NCI-H2171 treated with DMSO at 0.1 percent for 48 hours (cell line): ENCODE measurements at regions not wholly inside any gene's neighbourhood (a gene's known extent, or its start where the extent isn't known, plus 50 kb on each side); places are given as distances from the start of the nearest gene placed in this dataset.
A peak's percentile ranks its signal among the peaks of the same experiment; 100 is the strongest.

Experiments used
- DNase-seq: peaks from one replicate; lab custom pipeline; 2025; lab: John Stamatoyannopoulos, UW

DNA sequence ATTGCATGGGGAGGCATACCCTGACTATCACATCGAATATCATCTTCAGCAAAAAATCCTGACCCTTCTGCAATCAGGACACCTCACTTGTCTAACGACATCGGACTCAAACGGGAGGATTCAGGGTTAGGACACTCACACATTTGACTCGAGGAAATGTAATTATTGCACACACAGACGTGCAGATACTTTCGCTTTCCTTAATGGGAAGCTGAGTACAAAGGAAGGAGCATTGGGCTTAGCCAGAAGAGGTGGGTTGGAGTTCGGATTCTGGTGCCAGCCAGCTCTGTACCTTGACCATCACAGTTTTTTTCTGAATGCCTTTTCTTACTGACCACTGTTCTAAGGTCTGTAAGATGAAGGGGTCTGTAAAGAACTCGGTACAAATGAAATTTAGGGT, 260.4 kb downstream of the GALC start:
- no peak for DNase-seq

DNA sequence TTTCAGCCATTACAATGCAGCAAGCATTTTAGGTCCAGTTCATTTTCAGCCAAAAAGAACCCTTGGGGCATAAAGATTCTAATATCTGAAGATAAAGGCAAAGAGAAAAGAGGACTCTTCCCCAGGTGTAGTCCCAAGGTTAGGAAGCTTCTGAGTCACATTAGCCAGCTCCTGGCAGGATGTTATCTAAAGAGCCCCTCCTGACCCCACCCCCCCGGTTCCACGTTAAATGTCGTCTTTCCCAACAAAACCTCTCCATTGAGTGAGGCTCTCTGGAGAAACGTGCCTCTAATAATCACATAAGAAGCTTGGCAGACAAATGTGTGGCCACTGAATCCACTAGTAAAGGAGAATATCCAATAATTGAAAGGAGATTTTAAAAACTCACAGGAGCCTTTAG, 267.7 kb downstream of the GALC start:
- DNase-seq = no peak

DNA sequence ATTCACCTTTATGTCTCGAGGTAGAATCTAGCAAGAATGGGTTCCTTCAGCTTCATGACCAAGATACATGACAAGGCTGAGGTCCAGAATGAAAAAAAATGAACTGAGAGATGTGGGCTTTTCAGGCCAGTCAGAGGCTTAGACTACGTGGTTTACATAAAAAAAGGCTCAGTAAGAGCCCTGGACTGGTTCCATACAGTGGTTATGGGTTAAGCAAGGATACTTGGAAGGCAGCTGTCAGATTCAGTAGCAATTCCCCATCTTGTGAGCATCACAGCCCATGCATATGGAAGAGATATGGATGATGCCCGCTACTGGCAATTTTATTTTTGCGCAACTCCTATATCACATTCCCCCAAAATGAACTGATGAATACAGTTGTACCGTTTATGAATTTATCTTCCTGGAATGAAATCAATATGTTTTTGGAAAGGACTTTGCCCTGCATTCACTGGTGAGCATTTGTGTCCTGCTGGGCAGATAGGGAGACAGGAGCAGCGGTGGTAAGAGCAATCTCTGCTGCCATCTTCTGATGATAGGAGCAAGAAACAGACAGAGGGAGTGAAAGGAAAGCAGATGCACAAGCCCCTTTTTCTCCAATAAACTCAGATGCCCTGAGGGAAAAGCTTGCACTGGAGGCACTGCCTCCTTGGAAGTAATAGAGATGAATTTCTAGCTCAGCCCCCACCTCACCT, 280.4 kb downstream of the GALC start:
- peak; percentile 64 for DNase-seq

DNA sequence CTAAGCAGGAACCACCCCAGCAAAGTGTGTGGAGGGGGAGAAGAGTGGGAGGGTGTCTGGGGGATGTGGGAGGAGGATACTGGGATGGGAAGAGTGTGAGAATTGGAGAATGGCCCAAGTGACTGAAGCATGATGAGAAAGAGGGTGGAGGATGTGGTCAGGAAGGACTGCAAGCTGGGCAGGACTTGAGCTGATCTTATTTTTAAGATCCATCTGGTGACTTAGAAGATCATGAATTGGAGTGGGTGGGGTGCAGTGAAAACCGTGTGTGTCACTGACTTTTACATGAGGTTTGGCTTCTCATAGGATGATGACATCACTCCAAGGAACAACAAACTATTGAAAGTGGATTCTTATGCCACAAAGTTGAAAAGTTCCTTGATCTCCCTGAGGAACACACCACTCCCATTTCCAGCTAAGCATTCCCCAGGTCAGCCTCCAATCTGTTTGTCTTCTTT, 287.5 kb downstream of the GALC start:
- DNase-seq = no peak

DNA sequence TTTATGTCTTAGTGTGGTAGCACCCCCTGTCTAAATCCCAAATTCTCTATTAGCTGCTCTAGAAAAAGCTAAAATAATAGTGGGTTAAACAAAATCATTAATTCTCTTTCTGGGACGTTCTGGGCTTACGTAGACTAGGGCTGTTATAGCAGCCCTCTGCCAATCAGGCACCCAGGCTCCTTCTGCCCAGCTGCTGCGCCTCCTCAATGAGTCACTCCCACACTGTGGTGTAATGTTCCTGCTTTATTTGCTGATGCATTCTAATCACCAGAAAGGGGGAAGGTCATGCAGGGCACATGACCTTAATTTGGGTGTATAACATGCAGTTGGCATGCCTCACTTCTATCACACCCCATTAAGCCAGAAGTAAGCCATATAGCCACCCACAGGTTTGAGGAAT, 294.5 kb downstream of the GALC start:
- peak; percentile 47 for DNase-seq

DNA sequence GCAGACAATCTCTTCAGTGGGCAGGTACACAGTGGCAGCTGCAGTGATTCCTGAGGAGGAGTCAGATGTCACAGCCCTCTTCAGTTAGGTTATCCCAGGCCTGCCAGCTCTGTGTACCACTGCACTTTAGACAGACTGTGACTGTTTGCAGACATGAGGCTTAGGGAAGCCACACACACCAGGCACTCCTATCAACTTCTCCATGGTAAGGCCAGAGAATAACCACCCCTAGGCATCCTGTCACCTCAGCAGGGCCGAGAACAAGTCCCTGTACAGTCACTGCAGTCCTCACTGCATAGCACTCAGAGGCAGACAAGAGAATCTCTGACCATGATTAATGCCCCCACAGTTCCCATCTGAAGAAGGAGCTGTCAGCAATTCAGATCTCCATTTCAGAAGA, 296.5 kb downstream of the GALC start:
- peak; percentile 94 for DNase-seq

DNA sequence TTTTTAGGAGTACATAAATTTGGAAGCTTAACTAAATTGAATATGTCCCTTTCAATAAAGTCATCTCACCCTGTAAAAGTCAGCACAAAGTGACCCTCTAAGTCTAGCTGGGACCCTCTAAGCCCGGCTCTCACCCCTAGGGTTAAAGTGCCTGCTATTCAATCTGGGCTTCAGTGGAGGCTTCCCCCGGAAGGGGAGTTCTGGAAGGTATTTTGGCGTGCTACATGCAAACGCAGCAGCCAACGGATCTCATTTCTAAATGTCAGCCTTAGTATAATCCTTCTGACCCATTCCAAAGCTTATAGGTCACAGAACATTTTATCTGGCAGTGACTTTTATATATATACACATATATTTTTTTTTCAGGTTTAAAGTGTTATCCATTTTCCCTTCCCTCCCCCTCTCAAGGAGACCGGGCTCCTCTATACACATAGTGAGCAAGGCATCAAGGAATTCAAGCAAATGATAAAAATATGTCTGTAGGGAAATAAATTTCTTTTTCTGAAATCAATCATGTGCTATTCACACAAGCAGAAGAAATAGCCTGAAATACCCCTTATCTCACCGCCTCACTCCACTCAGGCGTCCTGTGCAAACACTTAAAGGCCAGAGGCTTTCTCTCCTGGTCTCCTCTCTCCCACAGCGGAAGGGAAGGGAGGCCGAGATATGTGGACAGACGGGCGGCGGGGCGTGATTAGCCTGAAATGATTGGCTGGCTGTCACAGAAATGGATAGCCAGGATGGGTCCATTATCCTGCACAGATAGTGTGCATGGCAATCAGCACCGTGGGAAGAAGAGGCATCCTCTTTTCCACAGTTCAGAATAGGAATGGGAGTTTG, 301.7 kb downstream of the GALC start:
- no peak for DNase-seq

DNA sequence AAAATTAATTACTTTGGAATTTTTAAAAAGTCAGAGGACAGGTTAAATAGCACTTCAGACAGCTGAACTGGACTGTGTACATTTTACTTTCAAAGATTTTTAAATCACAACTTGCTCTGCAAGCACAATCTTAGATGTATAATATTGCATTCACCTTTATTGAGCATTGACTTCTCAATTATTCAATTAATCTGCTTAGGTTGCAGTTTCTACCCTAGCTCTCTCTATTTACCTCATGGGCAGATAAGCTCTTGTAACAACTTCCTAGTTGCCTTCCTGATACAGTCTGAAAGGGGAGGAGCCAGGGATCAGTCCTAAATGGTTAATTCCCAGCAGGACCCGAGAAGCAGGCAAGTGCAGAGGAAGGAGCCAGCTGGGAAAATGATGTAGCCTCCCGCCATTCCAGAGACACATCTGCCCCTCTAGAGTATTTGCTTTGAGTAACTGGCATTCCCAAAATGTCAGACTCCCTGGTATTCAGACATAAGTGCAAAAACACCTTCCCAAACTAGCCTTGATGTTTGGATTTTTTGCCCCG, 302.8 kb downstream of the GALC start:
- peak; percentile 88 for DNase-seq

DNA sequence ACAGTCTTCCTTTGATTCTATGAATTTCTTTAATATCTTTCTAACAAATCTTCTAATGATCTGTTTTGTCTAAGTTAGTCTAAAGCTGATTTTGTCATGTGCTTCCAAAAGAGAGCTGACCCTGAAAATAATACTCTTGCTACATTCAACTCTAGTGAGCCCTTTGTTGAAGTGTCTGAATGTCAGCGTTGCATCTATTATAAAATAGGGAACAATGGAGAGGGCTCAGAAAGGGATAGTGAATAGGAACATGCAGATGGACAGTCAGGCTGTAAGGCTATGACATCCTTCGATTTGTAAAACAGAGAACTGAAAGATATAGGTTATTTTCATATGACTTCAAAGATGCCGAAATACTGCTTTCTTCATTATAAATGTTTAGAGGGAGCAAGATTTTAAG, 304.5 kb downstream of the GALC start:
- DNase-seq = no peak

DNA sequence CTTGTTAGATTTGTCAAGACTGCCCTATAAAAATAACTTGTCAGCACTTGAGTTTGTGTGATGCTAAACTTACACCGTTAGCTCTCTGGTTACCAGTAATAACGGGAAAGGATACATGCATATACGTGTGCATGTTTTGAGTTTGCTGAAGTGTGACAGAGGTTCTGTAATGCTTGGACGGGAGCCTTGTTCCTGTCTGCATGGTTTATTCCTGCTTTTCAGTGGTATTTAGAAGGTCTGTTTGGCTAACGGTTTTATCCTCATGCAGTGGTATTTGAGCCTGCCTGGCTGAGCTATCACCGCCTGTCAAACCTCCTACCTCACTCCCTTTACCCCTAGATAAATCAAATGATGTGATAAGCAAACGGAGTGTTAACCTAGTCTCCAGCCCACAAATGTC, 305.6 kb downstream of the GALC start:
- no peak for DNase-seq

DNA sequence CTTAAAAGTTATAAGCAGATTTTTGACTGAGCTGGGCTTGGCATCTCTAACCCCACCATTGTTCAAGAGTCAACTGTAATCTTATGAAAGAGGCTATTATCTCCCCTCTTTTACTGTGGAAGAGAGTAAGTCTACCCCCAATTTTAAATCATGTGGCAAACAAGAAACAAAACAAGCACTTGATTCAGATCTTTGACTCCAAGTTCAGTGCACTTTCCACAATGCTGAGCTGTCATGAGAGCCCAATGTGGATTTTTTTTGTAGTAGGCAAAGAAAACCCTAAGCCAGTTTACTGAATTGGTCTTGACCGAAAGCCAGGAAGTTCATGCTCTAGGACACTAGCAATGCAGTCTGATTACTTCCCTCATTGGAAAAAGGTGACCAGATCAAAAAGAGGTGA, 306.2 kb downstream of the GALC start:
- no peak for DNase-seq

DNA sequence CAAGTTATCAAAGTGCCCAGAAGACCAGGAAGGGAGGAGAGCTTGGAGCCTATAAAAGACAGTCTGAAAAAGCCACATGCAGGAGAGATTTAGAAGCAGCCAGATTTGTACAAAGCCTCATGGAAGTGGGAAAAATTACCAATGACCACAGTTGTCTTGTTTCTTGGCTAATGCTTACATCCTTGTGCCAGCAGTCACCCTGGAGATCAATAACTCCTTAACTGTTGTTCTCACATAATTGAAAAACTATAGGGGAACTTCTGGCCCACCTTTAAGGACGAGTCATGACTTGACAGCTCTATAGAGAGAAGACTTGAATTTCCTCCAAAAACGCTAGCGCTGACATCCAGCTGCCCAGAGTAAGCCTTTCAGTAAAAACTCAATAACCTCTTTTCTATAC, 313.1 kb downstream of the GALC start:
- no peak for DNase-seq

DNA sequence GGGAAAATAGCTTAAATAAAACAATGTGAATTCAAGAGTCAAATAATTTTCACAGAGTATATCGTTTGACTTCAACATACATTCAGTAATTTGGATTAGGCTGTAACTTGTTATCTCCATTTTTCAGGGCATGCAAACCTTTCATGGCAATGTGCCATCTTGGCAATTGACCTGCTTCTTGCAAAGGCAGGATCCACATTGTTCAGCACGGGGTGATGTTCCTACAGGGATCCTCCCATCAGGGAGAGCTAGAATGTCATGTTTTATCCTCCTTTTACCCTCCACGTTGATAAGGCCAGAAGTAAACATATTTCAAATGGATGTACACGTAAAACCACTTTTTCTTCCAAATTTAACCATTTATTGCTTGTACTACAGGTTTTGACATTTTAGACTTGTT, 314.4 kb downstream of the GALC start:
- DNase-seq = peak; percentile 7

DNA sequence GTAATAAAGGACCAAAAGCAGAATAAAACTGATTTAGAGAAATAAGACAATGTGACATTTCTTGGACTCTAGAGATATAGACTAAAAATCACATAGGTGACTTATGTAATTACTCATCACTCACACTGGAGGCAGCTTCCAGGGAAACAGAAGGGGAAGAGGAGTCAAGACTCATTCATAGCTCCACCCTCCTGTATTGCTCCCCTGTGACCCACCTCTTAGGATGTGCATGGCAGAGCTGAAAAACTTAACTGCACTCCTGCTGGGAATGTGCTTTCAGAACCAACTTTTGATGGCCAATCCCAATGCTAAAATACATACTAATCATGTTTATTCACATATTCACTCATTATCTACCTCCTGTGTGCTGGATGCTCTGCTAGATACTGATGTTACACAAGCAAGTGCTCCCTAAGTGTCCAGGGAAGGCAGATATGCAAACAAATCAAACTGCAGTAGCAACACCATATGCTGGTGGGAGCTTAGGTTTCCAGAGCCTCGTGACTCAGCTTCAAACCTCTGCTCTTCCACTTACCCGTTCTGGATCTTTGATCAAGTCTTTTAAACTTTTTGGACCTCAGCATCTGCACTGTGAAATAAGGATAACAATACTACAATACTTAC, 316.1 kb downstream of the GALC start:
- peak; percentile 85 for DNase-seq

DNA sequence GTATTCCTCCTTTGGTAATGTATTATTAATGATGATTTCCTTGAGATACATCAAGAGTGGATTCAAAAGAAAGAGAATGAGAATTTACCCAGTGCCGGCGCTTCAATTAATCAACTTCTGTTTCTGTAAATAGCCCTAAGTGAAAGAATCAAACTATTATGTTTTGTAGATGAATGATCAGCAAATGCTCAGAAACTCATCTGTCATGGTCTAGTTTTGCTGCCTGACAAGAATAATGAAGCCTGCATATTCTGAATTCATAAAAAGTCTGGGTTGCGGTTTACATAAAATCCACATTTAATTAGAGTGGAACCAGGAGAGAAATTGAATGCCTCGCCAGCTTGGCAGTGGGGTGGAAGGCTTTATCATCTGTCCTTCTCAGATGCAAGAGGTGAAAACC, 325.3 kb downstream of the GALC start:
- no peak for DNase-seq

DNA sequence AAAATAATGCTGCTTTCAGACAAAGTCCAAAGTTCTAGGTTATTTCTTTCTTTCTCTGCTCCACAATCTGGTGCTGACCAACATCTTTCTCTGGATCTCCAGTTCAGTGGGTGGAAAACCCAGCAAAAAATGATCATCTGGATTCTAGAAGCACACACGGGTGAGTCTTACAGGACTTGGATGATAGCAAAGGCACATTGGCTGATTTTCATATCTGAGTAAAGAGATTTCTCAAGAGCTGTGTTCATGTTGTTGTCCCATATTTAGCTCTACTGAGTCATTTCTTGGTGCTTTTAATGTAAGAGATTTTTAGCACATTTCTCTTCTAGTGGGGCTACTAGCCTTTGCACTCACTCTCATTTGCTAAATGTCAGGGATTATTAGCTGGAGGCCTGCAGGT, 336.7 kb downstream of the GALC start:
- DNase-seq = no peak

DNA sequence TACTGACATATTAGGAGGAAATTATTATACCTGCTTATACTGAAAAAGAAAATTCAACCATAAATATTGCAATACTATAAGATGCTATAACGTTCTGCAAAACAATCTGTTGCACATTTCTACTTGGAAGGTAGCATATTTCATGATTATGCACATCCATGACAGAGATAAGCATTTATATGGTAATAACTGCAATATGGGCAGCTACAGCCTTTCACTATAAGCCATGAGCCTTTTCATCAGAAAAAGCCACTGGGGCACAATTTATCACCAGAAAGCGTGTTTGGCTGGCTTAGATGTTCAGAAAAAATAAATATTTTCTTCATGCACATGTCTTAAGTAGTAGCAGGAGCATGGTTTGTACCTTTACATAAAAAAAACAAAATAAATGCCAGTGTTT, 340.7 kb downstream of the GALC start:
- DNase-seq = no peak

DNA sequence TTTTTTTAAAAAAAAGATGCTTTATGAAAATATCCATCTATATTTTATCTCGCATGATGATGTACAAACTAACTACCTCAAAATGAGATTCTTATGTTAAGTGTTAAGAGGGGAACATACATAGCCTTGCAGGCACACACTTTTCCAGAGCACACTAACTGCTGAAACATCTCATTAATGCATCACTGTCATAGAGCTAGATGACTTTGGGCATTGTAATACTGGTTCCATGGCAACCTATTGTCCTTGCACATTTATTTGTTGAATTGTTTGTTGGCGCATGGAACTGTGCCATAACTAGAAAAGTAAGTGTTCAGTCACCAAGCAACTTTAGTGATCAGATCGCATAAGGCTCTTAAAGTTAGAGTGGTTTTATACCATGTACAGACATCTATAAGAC, 348.3 kb downstream of the GALC start:
- DNase-seq = no peak

DNA sequence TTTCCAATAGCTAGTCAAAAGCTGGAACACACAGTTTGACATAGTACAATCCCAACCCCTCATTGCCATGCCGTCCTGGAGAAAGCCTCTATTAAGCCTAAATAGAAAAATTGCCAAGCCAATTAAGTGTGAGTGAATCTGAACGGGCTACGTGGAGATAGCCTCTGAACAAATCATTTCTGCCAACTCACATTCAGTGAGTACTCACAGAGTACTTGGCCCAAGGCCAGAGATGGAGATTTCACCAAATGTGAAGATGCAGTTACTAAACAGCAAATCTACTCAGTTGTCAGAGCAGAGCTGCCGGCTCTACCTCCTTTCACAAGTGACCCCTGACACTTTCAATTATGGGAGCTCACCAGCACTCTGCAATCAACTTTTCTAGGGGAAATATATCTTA, 350.0 kb downstream of the GALC start:
- DNase-seq = peak; percentile 45

DNA sequence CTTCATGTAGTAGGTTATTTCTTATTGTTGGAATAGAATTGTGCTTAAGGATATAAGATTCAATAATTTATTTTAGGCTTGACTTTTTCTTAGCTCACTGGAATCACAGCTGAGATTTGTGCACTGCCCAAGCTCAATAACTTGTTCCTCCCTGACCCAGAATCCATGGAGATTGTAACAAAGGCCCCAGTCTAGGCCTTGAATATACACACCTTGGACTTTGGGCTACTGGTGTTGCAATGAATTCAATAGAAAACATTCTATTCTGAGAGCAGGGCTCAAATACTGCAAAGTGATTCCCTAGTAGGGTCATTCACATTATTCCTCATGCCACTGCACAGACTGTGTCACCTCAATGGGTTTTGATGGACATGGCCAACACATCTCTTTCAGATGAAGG, 352.4 kb downstream of the GALC start:
- DNase-seq = no peak

DNA sequence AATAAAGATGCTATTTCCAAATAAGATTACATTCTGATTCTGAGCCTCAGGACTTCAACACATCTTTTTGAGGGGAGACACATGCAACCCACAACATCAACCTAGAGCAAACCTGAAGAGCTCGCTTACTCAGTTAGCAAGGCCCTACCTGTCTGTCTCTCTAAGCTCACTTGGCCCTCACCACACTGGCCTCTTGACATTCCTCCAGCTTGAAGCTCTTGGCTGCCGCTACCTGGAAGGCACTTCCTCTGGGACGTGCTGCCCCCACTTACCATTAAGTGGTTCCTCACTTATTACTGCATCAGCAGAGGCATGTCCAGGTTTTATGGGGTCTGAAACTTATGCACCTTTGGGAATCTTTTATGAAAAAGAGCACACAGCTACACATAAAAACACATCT, 354.8 kb downstream of the GALC start:
- no peak for DNase-seq

DNA sequence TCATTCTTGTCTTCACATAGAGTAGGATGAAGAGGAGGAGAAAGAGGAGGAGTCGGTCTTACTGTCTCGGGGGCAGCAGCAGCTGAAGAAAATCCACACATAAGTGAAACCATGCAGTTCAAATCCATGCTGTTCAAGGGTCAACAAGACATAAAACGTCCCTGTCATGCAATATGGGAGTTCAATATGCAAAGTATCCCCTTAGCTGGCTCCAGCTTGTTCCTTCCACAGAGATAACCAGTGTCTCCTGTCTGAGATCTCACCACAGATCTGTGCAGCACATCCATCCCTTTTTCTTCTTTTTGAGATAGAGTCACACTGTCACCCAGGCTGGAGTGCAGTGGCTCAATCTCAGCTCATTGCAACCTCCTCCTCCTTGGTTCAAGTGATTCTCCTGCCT, 357.5 kb downstream of the GALC start:
- DNase-seq = no peak

DNA sequence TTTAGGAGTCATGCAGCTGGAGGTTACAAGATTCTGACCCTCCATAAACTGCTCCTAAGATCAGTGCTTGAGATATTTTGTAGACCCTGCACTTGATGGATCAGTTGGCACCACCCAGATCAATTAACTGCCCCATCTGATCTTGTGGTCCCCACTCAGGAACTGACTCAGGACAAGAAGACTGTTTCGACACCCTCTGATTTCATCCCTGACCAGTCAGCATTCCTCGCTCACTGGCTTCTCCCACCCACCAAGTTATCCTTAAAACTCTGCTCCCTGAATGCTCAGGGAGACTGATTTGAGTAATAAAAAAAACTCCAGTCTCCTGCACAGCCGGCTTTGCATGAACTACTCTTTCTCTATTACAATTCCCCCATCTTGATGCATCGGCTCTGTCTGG, 360.2 kb downstream of the GALC start:
- DNase-seq = no peak
